Fibroblast of villous mesenchyme (primary cell): ENCODE measurements at regions not wholly inside any gene's neighbourhood (a gene's known extent, or its start where the extent isn't known, plus 50 kb on each side); places are given as distances from the start of the nearest gene placed in this dataset.

Source experiments
- DNase-seq: peaks from one replicate; pipeline ENCODE4 v3.0.0-alpha.2; 2010; ENCODE audit warnings: low read depth
- H3K4me3 ChIP-seq: 2 replicates; pipeline ENCODE4 v1.5.1; 2011; ENCODE audit warnings: low read depth, mild to moderate bottlenecking, low read length
- CTCF ChIP-seq: IDR thresholded peaks from 2 replicates; pipeline ENCODE4 v1.5.1; 2012; ENCODE audit warnings: low read depth, mild to moderate bottlenecking, low read length; ENCODE audit not compliant: insufficient read depth

GRCh38 chr10:105798328-105798889 lies 1157.3 kb downstream of the SORCS3 start:
- H3K4me3 ChIP-seq, result no peak overlapping the region
- no peak for DNase-seq
- no peak for TF ChIP-seq CTCF

- TF ChIP-seq CTCF, result peak; percentile 18
- DNase-seq, result peak; percentile 11
- no peak overlapping the region for H3K4me3 ChIP-seq
Measured at GRCh38 chr10:105797234-105797890, 1156.3 kb downstream of the SORCS3 start.

GRCh38 chr10:105793071-105793470 lies 1152.0 kb downstream of the SORCS3 start:
- no peak for TF ChIP-seq CTCF
- DNase-seq, result no peak
- H3K4me3 ChIP-seq, result no peak overlapping the region

GRCh38 chr10:105785721-105786120 lies 1144.6 kb downstream of the SORCS3 start:
- no peak for TF ChIP-seq CTCF
- H3K4me3 ChIP-seq, result no peak overlapping the region
- DNase-seq, result no peak

- DNase-seq, result no peak
- TF ChIP-seq CTCF, result no peak
- no peak overlapping the region for H3K4me3 ChIP-seq
Measured at GRCh38 chr10:105783936-105784483, 1142.9 kb downstream of the SORCS3 start.

- no peak for TF ChIP-seq CTCF
- no peak for DNase-seq
Measured at GRCh38 chr10:105774881-105775280, 1133.8 kb downstream of the SORCS3 start.

More at GRCh38 chr10:105774881-105775280, 1133.8 kb downstream of the SORCS3 start:
- no peak overlapping the region for H3K4me3 ChIP-seq
